Fibroblast of lung (primary cell): ENCODE measurements at regions not wholly inside any gene's neighbourhood (a gene's known extent, or its start where the extent isn't known, plus 50 kb on each side); places are given as distances from the start of the nearest gene placed in this dataset.

ENCODE experiments used
- EZH2 ChIP-seq: IDR thresholded peaks from 2 replicates; pipeline ENCODE4 v1.5.1; 2012; ENCODE audit warnings: low read length, control low read depth, mild to moderate bottlenecking; ENCODE audit errors: missing control alignments
- TF ChIP-seq, protein P1 (sequence below), 2 donors: IDR thresholded peaks in 1 of 2; conservative IDR thresholded peaks in 1 of 2; 1 replicate in 1 of 2; 2 replicates in 1 of 2; pipeline ENCODE4 v1.5.1; 2011 to 2012; ENCODE audit warnings: low read length in 2 of 2, control low read depth in 1 of 2, inconsistent platforms in 1 of 2, low read depth in 1 of 2, mild to moderate bottlenecking in 1 of 2

GRCh38 chr19:31612873-31613272 lies 263.6 kb upstream of the TSHZ3 start:
- TF ChIP-seq, protein P1, sequence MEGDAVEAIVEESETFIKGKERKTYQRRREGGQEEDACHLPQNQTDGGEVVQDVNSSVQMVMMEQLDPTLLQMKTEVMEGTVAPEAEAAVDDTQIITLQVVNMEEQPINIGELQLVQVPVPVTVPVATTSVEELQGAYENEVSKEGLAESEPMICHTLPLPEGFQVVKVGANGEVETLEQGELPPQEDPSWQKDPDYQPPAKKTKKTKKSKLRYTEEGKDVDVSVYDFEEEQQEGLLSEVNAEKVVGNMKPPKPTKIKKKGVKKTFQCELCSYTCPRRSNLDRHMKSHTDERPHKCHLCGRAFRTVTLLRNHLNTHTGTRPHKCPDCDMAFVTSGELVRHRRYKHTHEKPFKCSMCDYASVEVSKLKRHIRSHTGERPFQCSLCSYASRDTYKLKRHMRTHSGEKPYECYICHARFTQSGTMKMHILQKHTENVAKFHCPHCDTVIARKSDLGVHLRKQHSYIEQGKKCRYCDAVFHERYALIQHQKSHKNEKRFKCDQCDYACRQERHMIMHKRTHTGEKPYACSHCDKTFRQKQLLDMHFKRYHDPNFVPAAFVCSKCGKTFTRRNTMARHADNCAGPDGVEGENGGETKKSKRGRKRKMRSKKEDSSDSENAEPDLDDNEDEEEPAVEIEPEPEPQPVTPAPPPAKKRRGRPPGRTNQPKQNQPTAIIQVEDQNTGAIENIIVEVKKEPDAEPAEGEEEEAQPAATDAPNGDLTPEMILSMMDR (conservative IDR thresholded peaks at IDR 0.05 in 1 of 2, IDR thresholded peaks at IDR 0.05 in 1 of 2; ENCODE audit: low read depth in 1 of 2, low read length in 2 of 2) = no peak
- no peak for TF ChIP-seq EZH2
